CD14-positive monocyte (primary cell): ENCODE measurements at regions not wholly inside any gene's neighbourhood (a gene's known extent, or its start where the extent isn't known, plus 50 kb on each side); places are given as distances from the start of the nearest gene placed in this dataset.

ENCODE experiments used
- DNase-seq, 3 donors: peaks; one replicate each; pipeline ENCODE4 v3.0.0-alpha.2; 2011 to 2022
- H2AFZ ChIP-seq: 2 replicates; pipeline ENCODE4 v1.6.0; 2012; ENCODE audit warnings: mild to moderate bottlenecking, low read depth, low read length, inconsistent platforms; ENCODE audit not compliant: insufficient read depth, poor library complexity, severe bottlenecking
- H3K27ac ChIP-seq, 2 donors: 1 replicate in 1 of 2; 2 replicates in 1 of 2; pipeline ENCODE4 v1.5.1; 2012 to 2013; ENCODE audit warnings: low read length in 2 of 2, control low read depth in 1 of 2, inconsistent platforms in 1 of 2, low read depth in 1 of 2, mild to moderate bottlenecking in 1 of 2
- H3K27me3 ChIP-seq, 2 donors: one replicate each; pipeline versions ENCODE4 v1.6.0 to v1.6.1; 2011 to 2013; ENCODE audit warnings: low read length in 2 of 2; ENCODE audit not compliant: control insufficient read depth in 2 of 2, insufficient read depth in 2 of 2
- H3K36me3 ChIP-seq, 2 donors: replicated peaks in 1 of 2; 1 replicate in 1 of 2; 2 replicates in 1 of 2; pipeline versions ENCODE4 v1.5.1 to v1.6.1; 2012 to 2013; ENCODE audit warnings: low read length in 2 of 2, control low read depth in 1 of 2, inconsistent platforms in 1 of 2, mild to moderate bottlenecking in 1 of 2; ENCODE audit not compliant: insufficient read depth in 2 of 2, control insufficient read depth in 1 of 2
- H3K4me1 ChIP-seq, 2 donors: 1 replicate in 1 of 2; 2 replicates in 1 of 2; pipeline versions ENCODE4 v1.5.1 to v1.6.1; 2012 to 2013; ENCODE audit warnings: low read length in 2 of 2, control low read depth in 1 of 2, inconsistent platforms in 1 of 2, mild to moderate bottlenecking in 1 of 2, moderate library complexity in 1 of 2; ENCODE audit not compliant: insufficient read depth in 2 of 2, control insufficient read depth in 1 of 2
- H3K4me2 ChIP-seq: replicated peaks from 2 replicates; pipeline ENCODE3; 2012; ENCODE audit warnings: low read length, moderate library complexity, mild to moderate bottlenecking; ENCODE audit not compliant: poor library complexity, severe bottlenecking; ENCODE audit errors: extremely low read depth
- H3K4me3 ChIP-seq, 3 experiments: fragments of 200-600 bp in 1 of 3; sonication (generic) in 1 of 3; replicated peaks in 1 of 3; 1 replicate in 2 of 3; 2 replicates in 1 of 3; pipeline ENCODE4 v1.5.1; 2011 to 2013; ENCODE audit warnings: low read length in 3 of 3, mild to moderate bottlenecking in 3 of 3, control low read depth in 2 of 3, low read depth in 2 of 3, inconsistent platforms in 1 of 3, moderate library complexity in 1 of 3
- H3K79me2 ChIP-seq: 2 replicates; pipeline ENCODE4 v1.6.0; 2012; ENCODE audit warnings: mild to moderate bottlenecking, control low read depth, inconsistent platforms, low read length, moderate library complexity; ENCODE audit not compliant: insufficient read depth
- H3K9ac ChIP-seq: 2 replicates; pipeline ENCODE4 v1.6.0; 2017; ENCODE audit warnings: low read length, mild to moderate bottlenecking; ENCODE audit not compliant: insufficient read depth, poor library complexity, severe bottlenecking
- H3K9me3 ChIP-seq, 2 donors: replicated peaks in 1 of 2; 1 replicate in 1 of 2; 2 replicates in 1 of 2; pipeline versions ENCODE4 v1.5.1 to v1.6.1; 2012 to 2013; ENCODE audit warnings: low read length in 2 of 2, control low read depth in 1 of 2; ENCODE audit not compliant: control insufficient read depth in 1 of 2, insufficient read depth in 1 of 2
- H4K20me1 ChIP-seq: 2 replicates; pipeline ENCODE4 v1.6.0; 2012; ENCODE audit warnings: mild to moderate bottlenecking, low read length, control low read depth, moderate library complexity; ENCODE audit not compliant: insufficient read depth
- H3K27ac Mint-ChIP-seq, 7 donors: one replicate each; pipeline ENCODE4 v1.8.0; 2020; ENCODE audit warnings: mild to moderate bottlenecking in 7 of 7, mixed read lengths in 7 of 7, moderate library complexity in 6 of 7, inconsistent platforms in 2 of 7
- H3K27me3 Mint-ChIP-seq, 3 donors: one replicate each; pipeline ENCODE4 v1.8.0; 2021 to 2022; ENCODE audit warnings: low read depth in 3 of 3, mild to moderate bottlenecking in 3 of 3, mixed read lengths in 3 of 3, moderate library complexity in 3 of 3, inconsistent platforms in 1 of 3
- H3K36me3 Mint-ChIP-seq, 2 donors: one replicate each; pipeline ENCODE4 v1.8.0; 2020; ENCODE audit warnings: mixed read lengths in 2 of 2, inconsistent platforms in 1 of 2, mild to moderate bottlenecking in 1 of 2
- H3K4me1 Mint-ChIP-seq: one replicate; pipeline ENCODE4 v1.8.0; 2020; ENCODE audit warnings: mild to moderate bottlenecking, mixed read lengths
- H3K4me3 Mint-ChIP-seq, 2 donors: one replicate each; pipeline ENCODE4 v1.8.0; 2020; ENCODE audit warnings: mild to moderate bottlenecking in 2 of 2, mixed read lengths in 2 of 2, moderate library complexity in 1 of 2
- H3K9me3 Mint-ChIP-seq, 7 donors: one replicate each; pipeline ENCODE4 v1.8.0; 2020 to 2022; ENCODE audit warnings: mixed read lengths in 7 of 7, mild to moderate bottlenecking in 6 of 7, moderate library complexity in 6 of 7, inconsistent platforms in 2 of 7
- CTCF ChIP-seq: fragments of 200-600 bp; IDR thresholded peaks from one replicate; pipeline ENCODE4 v1.8.0; 2022; ENCODE audit warnings: antibody characterized with exemption, mild to moderate bottlenecking
- WGBS: methylation state at CpG from one replicate; pipeline ENCODE4 v1.1.5; 2013; ENCODE audit warnings: missing lambda C conversion rate; ENCODE audit not compliant: insufficient coverage; 5-methylcytosine and 5-hydroxymethylcytosine counted together
- intact Hi-C, 2 donors: fragments of 100-400 bp; cut with micrococcal nuclease; formaldehyde crosslinking; loops; one replicate each; pipeline versions ENCODE4 v1.15.0 to v1.15.1; 2023

- intact Hi-C loops, result no loop called here
These were observed 66.5 kb upstream of the UGP2 start for GRCh38 chr2:63775191-63775590.

GRCh38 chr2:63776382-63776781 lies 65.3 kb upstream of the UGP2 start:
- Histone ChIP-seq H3K4me1 (peaks cover 5 to 7% of the 10 kb centered on the region in 2 donors), H4K20me1 (no peaks in the 10 kb centered on the region), H3K9ac (no peak overlapping the region), H2AFZ (no peak overlapping the region), H3K4me3 (no peak overlapping the region), H3K36me3 (no peaks in the 10 kb centered on the region), H3K4me2 (no peak overlapping the region), H3K27me3 (no peaks in the 10 kb centered on the region), H3K9me3 (no peaks in the 10 kb centered on the region), H3K27ac (no peak overlapping the region), H3K79me2 (no peaks in the 10 kb centered on the region)
- Mint-ChIP-seq H3K4me3 (no peak overlapping the region), H3K36me3 (no peaks in the 10 kb centered on the region), H3K9me3 (peaks cover 2 to 11% (median 7%) of the 10 kb centered on the region in 7 donors), H3K27me3 (peaks cover 0 to 4% (median 1%) of the 10 kb centered on the region in 3 donors), H3K27ac (no peak overlapping the region), H3K4me1 (peaks cover 11% of the 10 kb centered on the region)
- TF ChIP-seq CTCF, result no peak
- 100% methylated on average over 1 of the region's 2 CpGs for WGBS
- intact Hi-C loops, result no loop called here
- no peak for DNase-seq

More at GRCh38 chr2:63775191-63775590, 66.5 kb upstream of the UGP2 start:
- Histone ChIP-seq H3K4me1 (peaks cover 5 to 7% of the 10 kb centered on the region in 2 donors), H3K9ac (no peak overlapping the region), H2AFZ (no peak overlapping the region), H3K36me3 (no peaks in the 10 kb centered on the region), H3K4me3 (no peak overlapping the region), H3K79me2 (no peaks in the 10 kb centered on the region), H4K20me1 (no peaks in the 10 kb centered on the region), H3K27ac (no peak overlapping the region), H3K9me3 (no peaks in the 10 kb centered on the region), H3K4me2 (no peak overlapping the region), H3K27me3 (no peaks in the 10 kb centered on the region)
- no peak for TF ChIP-seq CTCF
- Mint-ChIP-seq H3K36me3 (no peaks in the 10 kb centered on the region), H3K27me3 (peaks cover 0 to 4% (median 1%) of the 10 kb centered on the region in 3 donors), H3K4me1 (peaks cover 11% of the 10 kb centered on the region), H3K4me3 (no peak overlapping the region), H3K9me3 (peaks cover 2 to 11% (median 7%) of the 10 kb centered on the region in 7 donors), H3K27ac (no peak overlapping the region)
- no peak for DNase-seq
- no CpG with 5 or more reads among the region's 1 CpG for WGBS
